ENCODE measurements at regions not wholly inside any gene's neighbourhood (a gene's known extent, or its start where the extent isn't known, plus 50 kb on each side); places are given as distances from the start of the nearest gene placed in this dataset.

GRCh38 chr4:123259676-123260646 lies 136.6 kb upstream of the SPRY1 start:
- 59 to 60% methylated on average over 2 of the region's 2 CpGs for WGBS, 2 donors
- H3K27me3 ChIP-seq = no peaks in the 10 kb centered on the region
- ATAC-seq (no peak), DNase-seq (no peak)
- no peaks in the 10 kb centered on the region for H3K9me3 ChIP-seq
- no peak for TF ChIP-seq POLR2A (IDR thresholded peaks at IDR 0.05)
- TF ChIP-seq, protein P1, sequence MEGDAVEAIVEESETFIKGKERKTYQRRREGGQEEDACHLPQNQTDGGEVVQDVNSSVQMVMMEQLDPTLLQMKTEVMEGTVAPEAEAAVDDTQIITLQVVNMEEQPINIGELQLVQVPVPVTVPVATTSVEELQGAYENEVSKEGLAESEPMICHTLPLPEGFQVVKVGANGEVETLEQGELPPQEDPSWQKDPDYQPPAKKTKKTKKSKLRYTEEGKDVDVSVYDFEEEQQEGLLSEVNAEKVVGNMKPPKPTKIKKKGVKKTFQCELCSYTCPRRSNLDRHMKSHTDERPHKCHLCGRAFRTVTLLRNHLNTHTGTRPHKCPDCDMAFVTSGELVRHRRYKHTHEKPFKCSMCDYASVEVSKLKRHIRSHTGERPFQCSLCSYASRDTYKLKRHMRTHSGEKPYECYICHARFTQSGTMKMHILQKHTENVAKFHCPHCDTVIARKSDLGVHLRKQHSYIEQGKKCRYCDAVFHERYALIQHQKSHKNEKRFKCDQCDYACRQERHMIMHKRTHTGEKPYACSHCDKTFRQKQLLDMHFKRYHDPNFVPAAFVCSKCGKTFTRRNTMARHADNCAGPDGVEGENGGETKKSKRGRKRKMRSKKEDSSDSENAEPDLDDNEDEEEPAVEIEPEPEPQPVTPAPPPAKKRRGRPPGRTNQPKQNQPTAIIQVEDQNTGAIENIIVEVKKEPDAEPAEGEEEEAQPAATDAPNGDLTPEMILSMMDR (IDR thresholded peaks at IDR 0.05) = no peak
- H3K4me3 ChIP-seq = no peak overlapping the region
- no peak overlapping the region for H3K27ac ChIP-seq
- intact Hi-C loops (cut with DNase I) = no loop called here
- peaks cover 0 to 2% of the 10 kb centered on the region in 2 donors for H3K36me3 ChIP-seq (replicated peaks in 1 of 2; ENCODE audit: insufficient read depth in 1 of 2, low read depth in 2 of 2)
- peaks cover 4% of the 10 kb centered on the region for H3K4me1 ChIP-seq

GRCh38 chr4:123260653-123261052 lies 135.9 kb upstream of the SPRY1 start:
- ATAC-seq = no peak
- Histone ChIP-seq H3K4me3 (no peak overlapping the region), H3K4me1 (peaks cover 11% of the 10 kb centered on the region), H3K9me3 (no peaks in the 10 kb centered on the region), H3K27ac (no peak overlapping the region), H3K27me3 (no peaks in the 10 kb centered on the region), H3K36me3 (replicated peaks in 1 of 2; ENCODE audit: insufficient read depth in 1 of 2, low read depth in 2 of 2) (peaks cover 0 to 2% of the 10 kb centered on the region in 2 donors)
- TF ChIP-seq, protein P1 (IDR thresholded peaks at IDR 0.05) = no peak
- 87 to 94% methylated on average over 5 of the region's 5 CpGs for WGBS, 2 donors
- intact Hi-C loops (cut with DNase I) = no loop called here
- no peak for DNase-seq

GRCh38 chr4:123262080-123262479 lies 134.5 kb upstream of the SPRY1 start:
- DNase-seq (no peak), ATAC-seq (no peak)
- Histone ChIP-seq H3K27ac (no peak overlapping the region), H3K27me3 (no peaks in the 10 kb centered on the region), H3K4me3 (no peak overlapping the region), H3K36me3 (replicated peaks in 1 of 2; ENCODE audit: insufficient read depth in 1 of 2, low read depth in 2 of 2) (no peaks in the 10 kb centered on the region), H3K9me3 (no peaks in the 10 kb centered on the region), H3K4me1 (peaks cover 16% of the 10 kb centered on the region)
- WGBS, 2 donors = 77 to 94% methylated on average over 3 of the region's 3 CpGs
- intact Hi-C loops (cut with DNase I) = no loop called here
- TF ChIP-seq POLR2A (IDR thresholded peaks at IDR 0.05) = no peak
- TF ChIP-seq, protein P1 (IDR thresholded peaks at IDR 0.05) = no peak

- Histone ChIP-seq H3K27me3 (no peaks in the 10 kb centered on the region), H3K27ac (no peak overlapping the region), H3K36me3 (replicated peaks in 1 of 2; ENCODE audit: insufficient read depth in 1 of 2, low read depth in 2 of 2) (no peaks in the 10 kb centered on the region), H3K9me3 (no peaks in the 10 kb centered on the region), H3K4me3 (no peak overlapping the region), H3K4me1 (peaks cover 16% of the 10 kb centered on the region)
- WGBS, 2 donors = 44 to 55% methylated on average over 1 of the region's 1 CpG
- ATAC-seq (peak; percentile 33), DNase-seq (no peak)
- intact Hi-C loops (cut with DNase I) = no loop called here
- no peak for TF ChIP-seq POLR2A (IDR thresholded peaks at IDR 0.05)
- TF ChIP-seq, protein P1 (IDR thresholded peaks at IDR 0.05) = no peak
Observed at GRCh38 chr4:123265443-123265842, 131.2 kb upstream of the SPRY1 start.

- ATAC-seq = no peak
- H3K36me3 ChIP-seq (replicated peaks in 1 of 2; ENCODE audit: insufficient read depth in 1 of 2, low read depth in 2 of 2) = no peaks in the 10 kb centered on the region
- no peaks in the 10 kb centered on the region for H3K27me3 ChIP-seq
- no peak for DNase-seq
- H3K4me3 ChIP-seq = no peak overlapping the region
- TF ChIP-seq POLR2A (IDR thresholded peaks at IDR 0.05) = no peak
- TF ChIP-seq, protein P1 (IDR thresholded peaks at IDR 0.05) = no peak
- intact Hi-C loops (cut with DNase I) = no loop called here
- H3K9me3 ChIP-seq = no peaks in the 10 kb centered on the region
- no peak overlapping the region for H3K27ac ChIP-seq
- H3K4me1 ChIP-seq = peaks cover 16% of the 10 kb centered on the region
Observed at GRCh38 chr4:123266221-123266620, 130.4 kb upstream of the SPRY1 start.
